ENCODE measurements at regions not wholly inside any gene's neighbourhood (a gene's known extent, or its start where the extent isn't known, plus 50 kb on each side); places are given as distances from the start of the nearest gene placed in this dataset.

- Histone ChIP-seq H3K9me3 (ENCODE audit: control insufficient read depth, low read length) (no peaks in the 10 kb centered on the region), H3K27me3 (ENCODE audit: control insufficient read depth, insufficient read depth, low read length, poor library complexity, severe bottlenecking) (no peaks in the 10 kb centered on the region), H3K4me1 (ENCODE audit: control insufficient read depth, insufficient read depth, low read length) (peaks cover 3% of the 10 kb centered on the region), H3K9ac (ENCODE audit: extremely low read depth, low read length, poor library complexity, severe bottlenecking) (no peak overlapping the region), H3K4me3 (ENCODE audit: low read length) (no peak overlapping the region), H3K27ac (ENCODE audit: low read depth, low read length) (no peak overlapping the region), H3K36me3 (ENCODE audit: control insufficient read depth, insufficient read depth, low read length) (no peaks in the 10 kb centered on the region)
- peaks cover 12% of the 10 kb centered on the region for H3K4me1 Mint-ChIP-seq
- WGBS, 2 experiments (ENCODE audit: insufficient coverage in 1 of 2, insufficient read length in 1 of 2) = 91 to 93% methylated on average over 8 of the region's 8 CpGs
- DNase-seq = no peak
- TF ChIP-seq, protein P1, sequence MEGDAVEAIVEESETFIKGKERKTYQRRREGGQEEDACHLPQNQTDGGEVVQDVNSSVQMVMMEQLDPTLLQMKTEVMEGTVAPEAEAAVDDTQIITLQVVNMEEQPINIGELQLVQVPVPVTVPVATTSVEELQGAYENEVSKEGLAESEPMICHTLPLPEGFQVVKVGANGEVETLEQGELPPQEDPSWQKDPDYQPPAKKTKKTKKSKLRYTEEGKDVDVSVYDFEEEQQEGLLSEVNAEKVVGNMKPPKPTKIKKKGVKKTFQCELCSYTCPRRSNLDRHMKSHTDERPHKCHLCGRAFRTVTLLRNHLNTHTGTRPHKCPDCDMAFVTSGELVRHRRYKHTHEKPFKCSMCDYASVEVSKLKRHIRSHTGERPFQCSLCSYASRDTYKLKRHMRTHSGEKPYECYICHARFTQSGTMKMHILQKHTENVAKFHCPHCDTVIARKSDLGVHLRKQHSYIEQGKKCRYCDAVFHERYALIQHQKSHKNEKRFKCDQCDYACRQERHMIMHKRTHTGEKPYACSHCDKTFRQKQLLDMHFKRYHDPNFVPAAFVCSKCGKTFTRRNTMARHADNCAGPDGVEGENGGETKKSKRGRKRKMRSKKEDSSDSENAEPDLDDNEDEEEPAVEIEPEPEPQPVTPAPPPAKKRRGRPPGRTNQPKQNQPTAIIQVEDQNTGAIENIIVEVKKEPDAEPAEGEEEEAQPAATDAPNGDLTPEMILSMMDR (conservative IDR thresholded peaks at IDR 0.05) = no peak
- H3K27me3 Mint-ChIP-seq (ENCODE audit: insufficient read depth) = no peaks in the 10 kb centered on the region
- H3K27ac Mint-ChIP-seq = no peak overlapping the region
- H3K36me3 Mint-ChIP-seq (ENCODE audit: low read depth) = no peaks in the 10 kb centered on the region
- no peaks in the 10 kb centered on the region for H3K9me3 Mint-ChIP-seq
- no peak overlapping the region for H3K4me3 Mint-ChIP-seq
Observed at GRCh38 chr9:89243296-89244061, 64.9 kb upstream of the SHC3 start.

DNA sequence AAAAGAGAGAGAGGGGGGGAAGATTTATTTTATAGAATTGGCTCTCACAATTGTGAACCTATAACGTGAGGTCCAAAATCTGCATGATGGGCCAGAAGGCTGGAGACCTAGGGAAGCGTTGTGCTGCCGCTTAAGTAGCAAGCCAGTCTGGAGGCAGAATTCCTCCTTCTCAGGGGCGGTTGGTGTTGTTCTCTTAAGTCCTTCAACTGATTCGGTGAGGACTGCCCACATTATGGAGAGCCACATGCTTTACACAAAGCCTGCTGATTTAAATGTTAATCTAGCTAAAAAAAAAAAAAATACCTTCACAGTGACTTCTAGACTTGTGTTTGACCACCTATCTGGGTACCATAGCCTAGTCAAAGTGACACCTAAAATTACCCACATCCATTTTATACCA, 64.2 kb upstream of the CKS2 start:
- Histone ChIP-seq H3K4me3 (ENCODE audit: low read length) (no peak overlapping the region), H3K4me1 (ENCODE audit: control insufficient read depth, insufficient read depth, low read length) (peaks cover 3% of the 10 kb centered on the region), H3K9ac (ENCODE audit: extremely low read depth, low read length, poor library complexity, severe bottlenecking) (no peak overlapping the region), H3K27ac (ENCODE audit: low read depth, low read length) (no peak overlapping the region), H3K9me3 (ENCODE audit: control insufficient read depth, low read length) (no peaks in the 10 kb centered on the region), H3K27me3 (ENCODE audit: control insufficient read depth, insufficient read depth, low read length, poor library complexity, severe bottlenecking) (no peaks in the 10 kb centered on the region), H3K36me3 (ENCODE audit: control insufficient read depth, insufficient read depth, low read length) (no peaks in the 10 kb centered on the region)
- DNase-seq = no peak
- WGBS, 2 experiments (ENCODE audit: insufficient coverage in 1 of 2, insufficient read length in 1 of 2) = 67 to 93% methylated on average over 2 to 5 of the region's 5 CpGs
- no peaks in the 10 kb centered on the region for H3K27me3 Mint-ChIP-seq (ENCODE audit: insufficient read depth)
- H3K4me3 Mint-ChIP-seq = no peak overlapping the region
- TF ChIP-seq, protein P1 (conservative IDR thresholded peaks at IDR 0.05) = no peak
- peaks cover 12% of the 10 kb centered on the region for H3K4me1 Mint-ChIP-seq
- H3K36me3 Mint-ChIP-seq (ENCODE audit: low read depth) = no peaks in the 10 kb centered on the region
- H3K9me3 Mint-ChIP-seq = no peaks in the 10 kb centered on the region
- H3K27ac Mint-ChIP-seq = no peak overlapping the region

- H3K4me1 ChIP-seq (ENCODE audit: control insufficient read depth, insufficient read depth, low read length) = peaks cover 3% of the 10 kb centered on the region
- H3K27ac Mint-ChIP-seq = peak overlapping the region; percentile 52
- peaks cover 12% of the 10 kb centered on the region for H3K4me1 Mint-ChIP-seq
- no peaks in the 10 kb centered on the region for H3K9me3 ChIP-seq (ENCODE audit: control insufficient read depth, low read length)
- no peaks in the 10 kb centered on the region for H3K27me3 Mint-ChIP-seq (ENCODE audit: insufficient read depth)
- WGBS, 2 experiments (ENCODE audit: insufficient coverage in 1 of 2, insufficient read length in 1 of 2) = 13 to 44% methylated on average over 1 to 4 of the region's 4 CpGs
- H3K27me3 ChIP-seq (ENCODE audit: control insufficient read depth, insufficient read depth, low read length, poor library complexity, severe bottlenecking) = no peaks in the 10 kb centered on the region
- H3K36me3 Mint-ChIP-seq (ENCODE audit: low read depth) = no peaks in the 10 kb centered on the region
- H3K27ac ChIP-seq (ENCODE audit: low read depth, low read length) = peak overlapping the region; percentile 26
- no peak overlapping the region for H3K4me3 ChIP-seq (ENCODE audit: low read length)
- H3K4me3 Mint-ChIP-seq = no peak overlapping the region
- no peaks in the 10 kb centered on the region for H3K36me3 ChIP-seq (ENCODE audit: control insufficient read depth, insufficient read depth, low read length)
- no peak overlapping the region for H3K9ac ChIP-seq (ENCODE audit: extremely low read depth, low read length, poor library complexity, severe bottlenecking)
- no peaks in the 10 kb centered on the region for H3K9me3 Mint-ChIP-seq
- peak; percentile 77 for DNase-seq
- TF ChIP-seq, protein P1 (conservative IDR thresholded peaks at IDR 0.05) = no peak
Observed at GRCh38 chr9:89247431-89248353, 63.3 kb upstream of the CKS2 start.
